ENCODE measurements at regions not wholly inside any gene's neighbourhood (a gene's known extent, or its start where the extent isn't known, plus 50 kb on each side); places are given as distances from the start of the nearest gene placed in this dataset.

- TF ChIP-seq REST (tag by site-specific recombination; IDR thresholded peaks at IDR 0.05): no peak
- no peak for TF ChIP-seq ZFP37 (tag by site-specific recombination; IDR thresholded peaks at IDR 0.05)
- no peak for TF ChIP-seq ATF2 (tag by site-specific recombination; IDR thresholded peaks at IDR 0.05; ENCODE audit: low read depth)
- no peak for TF ChIP-seq PRDM6 (tag by site-specific recombination; IDR thresholded peaks at IDR 0.05)
- no peak for TF ChIP-seq ZBTB17 (tag by site-specific recombination; IDR thresholded peaks at IDR 0.05)
- TF ChIP-seq ZNF280D (tag by site-specific recombination; IDR thresholded peaks at IDR 0.05): no peak
- no peak for TF ChIP-seq KLF9 (tag by site-specific recombination; IDR thresholded peaks at IDR 0.05; ENCODE audit: low read depth)
- no peak for TF ChIP-seq ZNF121 (tag by site-specific recombination; IDR thresholded peaks at IDR 0.05)
- TF ChIP-seq PBX3 (CRISPR knock-in tag; IDR thresholded peaks at IDR 0.05): no peak
Measured at GRCh38 chr19:27911122-27911898, 1301.6 kb downstream of the UQCRFS1 start.
